ENCODE measurements at regions not wholly inside any gene's neighbourhood (a gene's known extent, or its start where the extent isn't known, plus 50 kb on each side); places are given as distances from the start of the nearest gene placed in this dataset.

- Mint-ChIP-seq H3K4me1 (no peaks in the 10 kb centered on the region), H3K27me3 (ENCODE audit: low read depth) (peaks cover 8% of the 10 kb centered on the region), H3K27ac (no peak overlapping the region), H3K4me3 (no peak overlapping the region), H3K9me3 (no peaks in the 10 kb centered on the region), H3K36me3 (no peaks in the 10 kb centered on the region)
- TF ChIP-seq NR1H2 (CRISPR knock-in tag; IDR thresholded peaks at IDR 0.05): no peak
- no peak for TF ChIP-seq AR (CRISPR knock-in tag; IDR thresholded peaks at IDR 0.05)
- TF ChIP-seq ZNF138 (CRISPR knock-in tag; conservative IDR thresholded peaks at IDR 0.05): no peak
- no peak for TF ChIP-seq NR2C2 (CRISPR knock-in tag; IDR thresholded peaks at IDR 0.05)
- no peak for TF ChIP-seq HMGA2 (CRISPR knock-in tag; IDR thresholded peaks at IDR 0.05)
- TF ChIP-seq ZNF232 (CRISPR knock-in tag; IDR thresholded peaks at IDR 0.05): no peak
- TF ChIP-seq ZNF219 (CRISPR knock-in tag; IDR thresholded peaks at IDR 0.05; ENCODE audit: borderline replicate concordance): no peak
- TF ChIP-seq ZNF512 (CRISPR knock-in tag; IDR thresholded peaks at IDR 0.05; ENCODE audit: borderline replicate concordance): no peak
- no peak for TF ChIP-seq NFYB (CRISPR knock-in tag; conservative IDR thresholded peaks at IDR 0.05; ENCODE audit: low read depth)
- TF ChIP-seq SMAD3 (CRISPR knock-in tag; IDR thresholded peaks at IDR 0.05; ENCODE audit: borderline replicate concordance): no peak
- no peak for TF ChIP-seq ZNF671 (CRISPR knock-in tag; IDR thresholded peaks at IDR 0.05)
- TF ChIP-seq NFE2L1 (CRISPR knock-in tag; IDR thresholded peaks at IDR 0.05): no peak
- TF ChIP-seq RORB (CRISPR knock-in tag; IDR thresholded peaks at IDR 0.05): no peak
- no peak for TF ChIP-seq TEAD1 (CRISPR knock-in tag; IDR thresholded peaks at IDR 0.05)
- TF ChIP-seq ARID4B (CRISPR knock-in tag; IDR thresholded peaks at IDR 0.05; ENCODE audit: borderline replicate concordance): no peak
- no peak for TF ChIP-seq NR3C1 (CRISPR knock-in tag; conservative IDR thresholded peaks at IDR 0.05; ENCODE audit: low read depth)
- no peak for TF ChIP-seq MYBL2 (CRISPR knock-in tag; IDR thresholded peaks at IDR 0.05)
- DNase-seq (ENCODE audit: low spot score) (no peak), ATAC-seq (peak; percentile 53)
- CTCF ChIA-PET: interaction anchor here (1.3 kb wide), 1 partner anchor 79 kb away, joined by 6 read pairs; no protein-coding TSS in a partner anchor
- POLR2A ChIA-PET: no interaction called here
Measured at GRCh38 chr1:48123647-48124046, 98.9 kb upstream of the SLC5A9 start.

GRCh38 chr1:48121955-48122354 is 100.6 kb upstream of the SLC5A9 start:
- H3K9me3 Mint-ChIP-seq: peaks cover 8% of the 10 kb centered on the region
- TF ChIP-seq CREM (CRISPR knock-in tag; IDR thresholded peaks at IDR 0.05) (no peak), TEAD4 (CRISPR knock-in tag; IDR thresholded peaks at IDR 0.05) (no peak)
- CTCF ChIA-PET: interaction anchor here (1.2 kb wide), 1 partner anchor 12 kb away, joined by 3 read pairs; no protein-coding TSS in a partner anchor
- H3K36me3 Mint-ChIP-seq: no peaks in the 10 kb centered on the region
- POLR2A ChIA-PET: no interaction called here
- peaks cover 4% of the 10 kb centered on the region; the same call in 1 of the 2 replicates for H3K27me3 Mint-ChIP-seq (ENCODE audit: low read depth)
- H3K4me3 Mint-ChIP-seq: no peak overlapping the region
- H3K27ac Mint-ChIP-seq: no peak overlapping the region
- no peaks in the 10 kb centered on the region for H3K4me1 Mint-ChIP-seq
- ATAC-seq: no peak
- DNase-seq (ENCODE audit: low spot score): no peak
